ENCODE measurements at regions not wholly inside any gene's neighbourhood (a gene's known extent, or its start where the extent isn't known, plus 50 kb on each side); places are given as distances from the start of the nearest gene placed in this dataset.

GRCh38 chr10:6841761-6842160 lies 261.7 kb upstream of the PRKCQ start:
- CTCF ChIA-PET: no interaction called here
- Histone ChIP-seq H3K36me3 (ENCODE audit: control insufficient read depth in 1 of 2, insufficient read depth in 2 of 2, low read length in 2 of 2) (no peaks in the 10 kb centered on the region), H3K9me3 (ENCODE audit: control insufficient read depth in 1 of 2, insufficient read depth in 1 of 2, low read depth in 1 of 2, low read length in 2 of 2) (no peaks in the 10 kb centered on the region), H3K79me2 (ENCODE audit: insufficient read depth, low read length) (no peaks in the 10 kb centered on the region), H3K4me3 (replicated peaks in 1 of 2; ENCODE audit: low read depth in 1 of 2, low read length in 2 of 2) (no peak overlapping the region), H3K9ac (ENCODE audit: low read length) (no peak overlapping the region), H3K4me2 (ENCODE audit: low read length) (no peak overlapping the region), H2AFZ (ENCODE audit: low read depth, low read length, poor library complexity, severe bottlenecking) (no peak overlapping the region), H3K27me3 (ENCODE audit: insufficient read depth, low read length) (peaks cover 10% of the 10 kb centered on the region; the same call in 1 of the 2 replicates), H4K20me1 (ENCODE audit: insufficient read depth) (no peaks in the 10 kb centered on the region), H3K9me2 (ENCODE audit: insufficient read depth) (no peaks in the 10 kb centered on the region), H3K4me1 (ENCODE audit: control insufficient read depth in 1 of 2, insufficient read depth in 2 of 2, low read length in 2 of 2) (no peaks in the 10 kb centered on the region), H3K27ac (ENCODE audit: low read depth, low read length) (no peak overlapping the region)
- TF ChIP-seq JUND (IDR thresholded peaks at IDR 0.05) (no peak), ZBTB33 (IDR thresholded peaks at IDR 0.05; ENCODE audit: extremely low read depth, insufficient replicate concordance, low read length) (no peak), POLR2AphosphoS5 (IDR thresholded peaks at IDR 0.05; ENCODE audit: low read depth, low read length) (no peak), YY1 (IDR thresholded peaks at IDR 0.05; ENCODE audit: extremely low read depth, insufficient replicate concordance, low read depth, low read length) (no peak), CBX3 (IDR thresholded peaks at IDR 0.05; ENCODE audit: low read depth) (no peak), TCF7L2 (IDR thresholded peaks at IDR 0.05; ENCODE audit: borderline replicate concordance, extremely low read depth, insufficient read depth, insufficient read length) (no peak), ZNF274 (IDR thresholded peaks at IDR 0.05; ENCODE audit: low read depth, low read length) (no peak)
- POLR2A ChIA-PET: no interaction called here
- no peak for DNase-seq (ENCODE audit: low read depth, low spot score)
- intact Hi-C loops (cut with micrococcal nuclease): no loop called here
- RAD21 ChIA-PET (ENCODE audit: low non-redundant PET in 1 of 2, low total read pairs in 2 of 2, uncharacterized antibody in 2 of 2, unreplicated experiment in 2 of 2): no interaction called here
- BruUV-seq (replicated peaks): no TSS peak
- no peak for ATAC-seq

- Histone ChIP-seq H3K4me3 (replicated peaks in 1 of 2; ENCODE audit: low read depth in 1 of 2, low read length in 2 of 2) (no peak overlapping the region), H3K4me2 (ENCODE audit: low read length) (no peak overlapping the region), H3K27ac (ENCODE audit: low read depth, low read length) (no peak overlapping the region), H3K36me3 (ENCODE audit: control insufficient read depth in 1 of 2, insufficient read depth in 2 of 2, low read length in 2 of 2) (no peaks in the 10 kb centered on the region), H3K9me3 (ENCODE audit: control insufficient read depth in 1 of 2, insufficient read depth in 1 of 2, low read depth in 1 of 2, low read length in 2 of 2) (no peaks in the 10 kb centered on the region), H4K20me1 (ENCODE audit: insufficient read depth) (no peaks in the 10 kb centered on the region), H3K9ac (ENCODE audit: low read length) (no peak overlapping the region), H2AFZ (ENCODE audit: low read depth, low read length, poor library complexity, severe bottlenecking) (no peak overlapping the region), H3K27me3 (ENCODE audit: insufficient read depth, low read length) (peaks cover 10% of the 10 kb centered on the region; the same call in 1 of the 2 replicates), H3K4me1 (ENCODE audit: control insufficient read depth in 1 of 2, insufficient read depth in 2 of 2, low read length in 2 of 2) (no peaks in the 10 kb centered on the region), H3K9me2 (ENCODE audit: insufficient read depth) (no peaks in the 10 kb centered on the region), H3K79me2 (ENCODE audit: insufficient read depth, low read length) (no peaks in the 10 kb centered on the region)
- no TSS peak for BruUV-seq (replicated peaks)
- TF ChIP-seq SP1 (IDR thresholded peaks at IDR 0.05; ENCODE audit: low read depth) (no peak), EZH2 (IDR thresholded peaks at IDR 0.05) (no peak), FOSL1 (IDR thresholded peaks at IDR 0.05; ENCODE audit: low read depth) (no peak), ATF3 (IDR thresholded peaks at IDR 0.05) (no peak), RAD21 (IDR thresholded peaks at IDR 0.05; ENCODE audit: low read depth) (no peak), ZNF274 (IDR thresholded peaks at IDR 0.05; ENCODE audit: low read depth, low read length) (no peak), POLR2AphosphoS5 (IDR thresholded peaks at IDR 0.05; ENCODE audit: low read depth, low read length) (no peak), TCF7L2 (IDR thresholded peaks at IDR 0.05; ENCODE audit: borderline replicate concordance, extremely low read depth, insufficient read depth, insufficient read length) (no peak), ZBTB33 (IDR thresholded peaks at IDR 0.05; ENCODE audit: extremely low read depth, insufficient replicate concordance, low read length) (no peak), ZFX (IDR thresholded peaks at IDR 0.05) (no peak), POLR2A (IDR thresholded peaks at IDR 0.05; ENCODE audit: borderline replicate concordance, extremely low read depth, insufficient read depth, insufficient read length) (no peak)
- ChIA-PET RAD21 (ENCODE audit: low non-redundant PET in 1 of 2, low total read pairs in 2 of 2, uncharacterized antibody in 2 of 2, unreplicated experiment in 2 of 2) (no interaction called here), CTCF (no interaction called here), POLR2A (no interaction called here)
- intact Hi-C loops (cut with micrococcal nuclease): no loop called here
- ATAC-seq: no peak
- DNase-seq (ENCODE audit: low read depth, low spot score): no peak
Measured at GRCh38 chr10:6840766-6841165, 260.7 kb upstream of the PRKCQ start.

All from HCT116 (cell line).